Left ventricle myocardium inferior (tissue), 1 donor: ENCODE measurements at regions not wholly inside any gene's neighbourhood (a gene's known extent, or its start where the extent isn't known, plus 50 kb on each side); places are given as distances from the start of the nearest gene placed in this dataset.

Experiments
- DNase-seq: peaks from one replicate; pipeline ENCODE4 v3.0.0-alpha.2; 2020
- H3K27ac ChIP-seq: fragments of 200-600 bp; replicated peaks from 2 replicates; pipeline ENCODE4 v1.8.0; 2021
- H3K27me3 ChIP-seq: fragments of 200-600 bp; 2 replicates; pipeline ENCODE4 v1.8.0; 2021; ENCODE audit warnings: low read depth
- H3K36me3 ChIP-seq: fragments of 200-600 bp; 2 replicates; pipeline ENCODE4 v1.8.0; 2021
- H3K4me1 ChIP-seq: fragments of 200-600 bp; 2 replicates; pipeline ENCODE4 v1.8.0; 2021
- H3K4me3 ChIP-seq: fragments of 200-600 bp; 2 replicates; pipeline ENCODE4 v1.8.0; 2021; ENCODE audit warnings: mild to moderate bottlenecking, moderate library complexity
- H3K9me3 ChIP-seq: fragments of 200-600 bp; replicated peaks from 2 replicates; pipeline ENCODE4 v1.8.0; 2021
- CTCF ChIP-seq: fragments of 200-600 bp; IDR thresholded peaks from 2 replicates; pipeline ENCODE4 v1.8.0; 2021; ENCODE audit warnings: antibody characterized with exemption, mild to moderate bottlenecking, borderline replicate concordance
- intact Hi-C: fragments of 100-400 bp; cut with micrococcal nuclease; formaldehyde crosslinking; loops from one replicate; pipeline ENCODE4 v1.11.0; 2022
- donor health status: DM: no; HTN: yes; CAD: no; lungs with severe emphysema.

- TF ChIP-seq CTCF = no peak
These were observed 63.9 kb upstream of the MAF start for GRCh38 chr16:79664407-79664806.

DNA sequence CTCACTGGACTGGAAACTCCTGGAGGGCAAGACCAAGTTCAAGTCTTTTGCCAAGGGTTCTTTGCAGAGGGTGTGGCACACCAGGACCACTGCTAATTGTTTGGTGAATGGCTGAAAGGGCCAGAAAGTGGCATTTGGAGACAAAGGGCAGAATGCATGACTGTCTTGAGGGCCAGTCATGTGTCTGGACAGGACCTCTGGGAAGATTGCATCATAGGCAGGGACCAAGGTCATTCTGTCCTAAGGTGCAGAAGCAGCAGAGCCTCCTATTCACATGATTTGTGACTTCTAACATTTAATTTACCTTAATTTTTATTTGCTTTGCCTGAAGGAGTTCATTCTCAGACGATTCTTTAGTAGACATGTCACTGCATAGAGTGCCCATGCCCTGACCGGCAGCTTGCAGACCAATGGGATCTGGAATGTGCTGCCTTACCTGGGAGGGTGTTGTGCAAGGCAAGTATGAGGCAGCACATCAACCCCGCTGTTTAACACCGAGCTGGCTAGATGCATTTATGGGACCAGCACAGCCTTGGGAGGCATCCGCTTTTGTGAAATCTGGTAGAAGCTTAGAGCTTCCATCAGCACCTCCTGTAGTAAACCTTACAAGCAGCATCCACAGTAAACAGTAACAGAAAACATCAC lies 62.3 kb upstream of the MAF start:
- no peaks in the 10 kb centered on the region for H3K36me3 ChIP-seq
- TF ChIP-seq CTCF = no peak
- DNase-seq = no peak
- H3K27ac ChIP-seq = no peak overlapping the region
- H3K9me3 ChIP-seq = peaks cover 11% of the 10 kb centered on the region
- H3K4me1 ChIP-seq = peaks cover 4% of the 10 kb centered on the region
- no peaks in the 10 kb centered on the region for H3K27me3 ChIP-seq
- no peak overlapping the region for H3K4me3 ChIP-seq
- intact Hi-C loops = no loop called here

More at GRCh38 chr16:79664407-79664806, 63.9 kb upstream of the MAF start:
- intact Hi-C loops = no loop called here
- no peak for DNase-seq
- Histone ChIP-seq H3K27me3 (no peaks in the 10 kb centered on the region), H3K4me1 (peaks cover 4% of the 10 kb centered on the region), H3K27ac (no peak overlapping the region), H3K9me3 (peaks cover 15% of the 10 kb centered on the region), H3K4me3 (no peak overlapping the region), H3K36me3 (no peaks in the 10 kb centered on the region)

DNA sequence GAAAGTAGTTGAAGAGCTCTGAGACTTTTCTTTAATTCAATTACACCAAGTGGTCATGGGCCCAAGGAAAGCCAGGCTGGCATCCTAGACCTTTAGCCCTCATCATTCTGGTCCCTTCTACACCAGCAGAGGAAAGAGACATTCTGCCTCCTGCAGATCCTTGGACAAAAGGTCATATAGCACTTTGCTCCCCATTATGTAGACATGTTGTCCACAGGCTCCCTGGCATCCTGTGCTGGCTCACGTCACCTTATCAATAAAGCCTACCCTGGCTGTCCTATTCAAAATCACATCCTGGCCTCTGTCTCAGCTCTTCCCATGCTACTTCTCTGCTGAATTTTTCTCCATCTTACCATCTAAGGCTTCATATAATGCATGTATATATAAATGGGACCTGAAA lies 61.6 kb upstream of the MAF start:
- intact Hi-C loops = no loop called here
- Histone ChIP-seq H3K27me3 (no peaks in the 10 kb centered on the region), H3K27ac (no peak overlapping the region), H3K36me3 (no peaks in the 10 kb centered on the region), H3K4me3 (no peak overlapping the region), H3K4me1 (peaks cover 4% of the 10 kb centered on the region), H3K9me3 (peaks cover 11% of the 10 kb centered on the region)
- no peak for DNase-seq
- TF ChIP-seq CTCF = no peak

- no peak for TF ChIP-seq CTCF
These were observed 61.0 kb upstream of the MAF start for GRCh38 chr16:79661578-79661977.

GRCh38 chr16:79659344-79659743 lies 58.8 kb upstream of the MAF start:
- H3K27ac ChIP-seq = no peak overlapping the region
- no peak overlapping the region for H3K4me3 ChIP-seq
- H3K27me3 ChIP-seq = no peaks in the 10 kb centered on the region
- H3K9me3 ChIP-seq = peaks cover 11% of the 10 kb centered on the region
- no peak for DNase-seq
- TF ChIP-seq CTCF = no peak
- intact Hi-C loops = no loop called here
- no peaks in the 10 kb centered on the region for H3K36me3 ChIP-seq
- H3K4me1 ChIP-seq = peaks cover 4% of the 10 kb centered on the region

More at GRCh38 chr16:79661578-79661977, 61.0 kb upstream of the MAF start:
- Histone ChIP-seq H3K4me1 (peaks cover 4% of the 10 kb centered on the region), H3K9me3 (peaks cover 11% of the 10 kb centered on the region), H3K36me3 (no peaks in the 10 kb centered on the region), H3K27me3 (no peaks in the 10 kb centered on the region), H3K27ac (no peak overlapping the region), H3K4me3 (no peak overlapping the region)
- no peak for DNase-seq
- intact Hi-C loops = no loop called here
